ENCODE measurements at regions not wholly inside any gene's neighbourhood (a gene's known extent, or its start where the extent isn't known, plus 50 kb on each side); places are given as distances from the start of the nearest gene placed in this dataset.

DNA sequence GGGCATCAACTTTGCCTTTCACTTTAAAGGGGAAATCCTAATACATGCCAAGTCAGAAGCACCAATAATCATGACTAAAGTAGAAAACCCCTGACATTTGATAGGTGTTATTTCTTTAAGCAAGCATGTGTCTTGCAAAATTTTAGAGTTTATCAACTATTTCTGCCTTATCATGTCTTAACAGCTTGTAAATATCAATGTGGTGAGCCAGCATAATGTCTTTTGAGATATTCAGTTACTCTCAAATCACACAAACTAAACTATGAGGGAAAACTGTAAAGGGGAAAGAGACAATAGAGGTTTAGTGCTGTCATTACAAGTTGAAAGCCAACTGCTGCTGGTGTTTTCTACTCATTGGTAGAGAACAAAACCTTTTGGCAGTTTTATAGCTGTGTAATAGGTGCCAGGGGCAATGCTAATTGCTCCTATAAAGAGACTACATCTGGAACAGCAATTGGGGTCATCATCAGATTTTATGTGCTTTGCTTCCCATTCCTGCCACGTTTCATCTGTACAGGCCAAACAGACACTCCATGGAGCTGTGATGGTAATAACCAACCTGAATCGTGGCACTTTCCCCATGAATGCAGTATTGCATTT lies 1027.4 kb downstream of the FSCB start:
- H3K27me3 ChIP-seq (ENCODE audit: control insufficient read depth in 2 of 2, insufficient read depth in 2 of 2, low read length in 2 of 2) = no peaks in the 10 kb centered on the region
- no peak overlapping the region for H3K4me2 ChIP-seq (ENCODE audit: insufficient read depth, low read length)
- intact Hi-C loops (cut with micrococcal nuclease) (no loop called here), dilution Hi-C loops (cut with MboI; ENCODE audit: extremely low pct_ligation_motif_present, low sequenced_read_pairs) (no loop called here)
- no peak for FAIRE-seq
- no peak overlapping the region for H3K4me3 ChIP-seq (replicated peaks in 1 of 3; ENCODE audit: insufficient read depth in 1 of 3, low read depth in 1 of 3, low read length in 3 of 3)
- BruUV-seq (replicated peaks) = no TSS peak
- no peaks in the 10 kb centered on the region for H3K9me1 ChIP-seq (replicated peaks; ENCODE audit: control insufficient read depth, extremely low read depth, insufficient read depth, low read length)
- H2AFZ ChIP-seq (ENCODE audit: low read depth, low read length) = no peak overlapping the region
- H4K20me1 ChIP-seq (replicated peaks; ENCODE audit: control insufficient read depth, extremely low read depth, insufficient read depth, low read length) = no peaks in the 10 kb centered on the region
- no peak for DNase-seq (ENCODE audit: low read depth, low spot score)
- ChIA-PET CTCF (no interaction called here), POLR2A (no interaction called here)
- H3K9ac ChIP-seq (replicated peaks; ENCODE audit: extremely low read depth, insufficient read depth, low read length) = no peak overlapping the region
- H3K4me1 ChIP-seq (ENCODE audit: control insufficient read depth, extremely low read depth, insufficient read depth, low read length) = no peaks in the 10 kb centered on the region
- no peaks in the 10 kb centered on the region for H3K36me3 ChIP-seq (ENCODE audit: control insufficient read depth in 2 of 2, extremely low read depth in 1 of 2, insufficient read depth in 2 of 2, low read length in 2 of 2)
- H3K79me2 ChIP-seq (ENCODE audit: control insufficient read depth, insufficient read depth, low read length) = no peaks in the 10 kb centered on the region
- H3K27ac ChIP-seq (ENCODE audit: insufficient read depth, low read depth, low read length) = no peak overlapping the region
- H3K9me3 ChIP-seq (replicated peaks; ENCODE audit: control insufficient read depth, insufficient read depth, low read length) = no peaks in the 10 kb centered on the region
- TF ChIP-seq FOS (IDR thresholded peaks at IDR 0.05; ENCODE audit: borderline replicate concordance, insufficient read depth, low read length) (no peak), EZH2 (IDR thresholded peaks at IDR 0.05; ENCODE audit: borderline replicate concordance, low read depth, low read length, severe bottlenecking) (no peak), GATA2 (IDR thresholded peaks at IDR 0.05; ENCODE audit: insufficient read depth, insufficient read length, low read depth, low read length) (no peak), JUN (IDR thresholded peaks at IDR 0.05; ENCODE audit: borderline replicate concordance, insufficient read depth, insufficient read length, low read depth) (no peak), MYC (IDR thresholded peaks at IDR 0.05; ENCODE audit: low read depth, low read length) (no peak), POLR2A (IDR thresholded peaks at IDR 0.05; ENCODE audit: low read depth, low read length) (no peak), POLR2AphosphoS5 (IDR thresholded peaks at IDR 0.05; ENCODE audit: insufficient read depth, low read depth, low read length) (no peak)
- TF ChIP-seq, protein P1, sequence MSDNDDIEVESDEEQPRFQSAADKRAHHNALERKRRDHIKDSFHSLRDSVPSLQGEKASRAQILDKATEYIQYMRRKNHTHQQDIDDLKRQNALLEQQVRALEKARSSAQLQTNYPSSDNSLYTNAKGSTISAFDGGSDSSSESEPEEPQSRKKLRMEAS (IDR thresholded peaks at IDR 0.05; ENCODE audit: insufficient read depth, insufficient read length) = no peak
- TF ChIP-seq, protein P2, sequence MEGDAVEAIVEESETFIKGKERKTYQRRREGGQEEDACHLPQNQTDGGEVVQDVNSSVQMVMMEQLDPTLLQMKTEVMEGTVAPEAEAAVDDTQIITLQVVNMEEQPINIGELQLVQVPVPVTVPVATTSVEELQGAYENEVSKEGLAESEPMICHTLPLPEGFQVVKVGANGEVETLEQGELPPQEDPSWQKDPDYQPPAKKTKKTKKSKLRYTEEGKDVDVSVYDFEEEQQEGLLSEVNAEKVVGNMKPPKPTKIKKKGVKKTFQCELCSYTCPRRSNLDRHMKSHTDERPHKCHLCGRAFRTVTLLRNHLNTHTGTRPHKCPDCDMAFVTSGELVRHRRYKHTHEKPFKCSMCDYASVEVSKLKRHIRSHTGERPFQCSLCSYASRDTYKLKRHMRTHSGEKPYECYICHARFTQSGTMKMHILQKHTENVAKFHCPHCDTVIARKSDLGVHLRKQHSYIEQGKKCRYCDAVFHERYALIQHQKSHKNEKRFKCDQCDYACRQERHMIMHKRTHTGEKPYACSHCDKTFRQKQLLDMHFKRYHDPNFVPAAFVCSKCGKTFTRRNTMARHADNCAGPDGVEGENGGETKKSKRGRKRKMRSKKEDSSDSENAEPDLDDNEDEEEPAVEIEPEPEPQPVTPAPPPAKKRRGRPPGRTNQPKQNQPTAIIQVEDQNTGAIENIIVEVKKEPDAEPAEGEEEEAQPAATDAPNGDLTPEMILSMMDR (IDR thresholded peaks at IDR 0.05; ENCODE audit: extremely low read depth in 1 of 2, insufficient read depth in 1 of 2, low read depth in 1 of 2, low read length in 2 of 2) = no peak

Measured in endothelial cell of umbilical vein (primary cell).